ENCODE measurements at regions not wholly inside any gene's neighbourhood (a gene's known extent, or its start where the extent isn't known, plus 50 kb on each side); places are given as distances from the start of the nearest gene placed in this dataset.

GRCh38 chr2:235402422-235402821, 91.4 kb upstream of the AGAP1 start:
- TF ChIP-seq POLR2AphosphoS5 (IDR thresholded peaks at IDR 0.05; ENCODE audit: low read depth, low read length) (no peak), POLR2A (IDR thresholded peaks at IDR 0.05; ENCODE audit: low read depth, low read length) (no peak)
